C1 segment of cervical spinal cord (tissue), 14 donors: ENCODE measurements at regions not wholly inside any gene's neighbourhood (a gene's known extent, or its start where the extent isn't known, plus 50 kb on each side); places are given as distances from the start of the nearest gene placed in this dataset.

Experiments
- DNase-seq, 14 donors: peaks; one replicate each; lab custom pipeline; 2025; lab: John Stamatoyannopoulos, UW

DNA sequence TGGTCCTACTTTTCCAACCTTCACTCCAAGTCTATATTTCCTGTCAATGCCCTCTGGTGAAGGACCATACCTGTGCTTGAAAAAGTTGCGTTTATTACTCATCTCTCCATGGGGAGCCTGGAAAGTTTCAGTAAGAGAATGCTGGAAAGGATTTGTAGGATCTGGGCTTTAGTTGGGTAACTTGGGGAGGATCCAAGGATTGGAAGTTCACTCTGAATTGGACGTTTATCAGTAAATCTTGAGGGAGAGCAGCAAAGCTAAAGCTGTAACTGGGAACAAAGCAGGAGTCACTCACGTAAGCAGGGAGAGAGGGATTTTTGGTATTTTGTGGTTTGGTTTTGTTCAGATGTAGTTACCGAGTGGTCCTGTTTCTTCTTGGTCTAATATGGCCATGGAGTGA is 51.4 kb upstream of the NPVF start:
- no peak for DNase-seq

DNA sequence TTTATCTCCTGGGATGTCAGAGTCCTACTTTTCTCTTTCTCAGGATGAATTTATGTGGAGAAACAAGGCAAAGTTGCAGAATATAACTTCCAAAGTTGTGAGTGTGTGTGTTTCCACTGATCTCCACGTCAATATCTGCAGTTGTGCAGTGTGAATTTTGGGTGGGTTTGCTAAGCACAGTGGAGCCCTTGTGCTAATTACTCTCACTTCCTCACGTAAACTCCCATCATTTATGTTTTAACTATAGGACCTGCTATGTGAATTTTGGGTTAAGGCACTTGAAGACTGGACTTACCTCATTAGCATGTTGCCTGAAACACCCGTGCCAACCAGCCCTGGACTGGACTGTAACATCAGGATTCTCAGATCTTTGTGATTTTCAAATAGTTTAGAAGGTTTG is 51.9 kb upstream of the NPVF start:
- no peak for DNase-seq

DNA sequence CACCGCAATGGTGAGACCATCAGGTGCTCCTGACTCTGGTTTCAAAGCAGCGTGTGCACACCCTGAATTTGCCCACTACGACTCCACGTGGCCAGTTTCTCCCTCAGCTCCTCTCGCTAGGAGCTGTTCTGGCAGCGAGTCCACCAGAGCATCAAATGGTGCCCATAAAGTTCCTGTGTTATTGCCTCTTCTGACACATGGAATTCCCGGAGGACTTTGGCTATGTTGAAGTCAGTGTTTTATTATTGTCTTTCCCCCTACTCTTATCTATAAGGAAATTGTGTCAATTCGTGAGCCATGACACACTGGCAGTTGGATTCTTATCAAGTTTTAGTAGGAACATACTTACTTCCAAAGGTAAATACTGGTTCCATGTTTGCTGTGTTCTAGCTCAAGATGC is 53.9 kb upstream of the NPVF start:
- DNase-seq = no peak

DNA sequence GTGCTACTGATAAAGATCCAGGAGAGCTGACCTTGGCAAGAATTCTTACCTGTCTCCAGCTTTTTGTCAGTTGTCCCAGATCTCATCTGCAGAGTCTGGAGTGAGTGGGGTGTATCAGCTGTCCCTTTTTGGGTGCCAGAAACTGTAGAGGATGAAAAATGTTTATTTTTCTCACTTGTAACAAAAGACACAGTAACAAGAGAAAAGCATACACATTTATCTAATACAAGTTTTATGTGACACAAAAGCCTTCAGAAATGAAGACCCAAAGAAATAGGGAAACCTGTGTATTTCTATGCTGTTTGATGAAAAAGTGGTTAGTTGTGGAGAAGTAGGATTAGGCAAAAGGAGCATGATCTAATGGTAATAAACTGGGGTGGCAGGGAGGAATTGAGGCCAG is 58.5 kb upstream of the NPVF start:
- DNase-seq = peak in 1 of 14 donors; percentile 39

DNA sequence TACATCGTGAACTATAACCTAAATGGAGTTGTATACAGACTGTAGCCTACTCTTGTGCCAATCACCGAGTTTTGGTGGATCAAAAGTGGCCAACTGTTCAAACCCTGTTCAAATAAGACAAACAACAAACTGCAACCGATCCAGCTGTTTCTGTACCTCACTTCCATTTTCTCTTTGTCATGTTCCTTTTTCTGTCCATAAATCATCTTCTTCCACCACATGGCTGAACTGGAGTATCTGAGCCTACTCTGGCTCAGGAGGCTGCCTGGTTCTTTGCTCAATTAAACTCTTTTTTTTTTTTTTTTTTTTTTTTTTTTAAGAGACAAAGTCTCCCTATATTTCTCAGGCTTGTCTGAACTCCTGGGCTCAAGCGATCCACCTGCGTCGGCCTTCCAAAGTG is 59.0 kb upstream of the NPVF start:
- DNase-seq = no peak

DNA sequence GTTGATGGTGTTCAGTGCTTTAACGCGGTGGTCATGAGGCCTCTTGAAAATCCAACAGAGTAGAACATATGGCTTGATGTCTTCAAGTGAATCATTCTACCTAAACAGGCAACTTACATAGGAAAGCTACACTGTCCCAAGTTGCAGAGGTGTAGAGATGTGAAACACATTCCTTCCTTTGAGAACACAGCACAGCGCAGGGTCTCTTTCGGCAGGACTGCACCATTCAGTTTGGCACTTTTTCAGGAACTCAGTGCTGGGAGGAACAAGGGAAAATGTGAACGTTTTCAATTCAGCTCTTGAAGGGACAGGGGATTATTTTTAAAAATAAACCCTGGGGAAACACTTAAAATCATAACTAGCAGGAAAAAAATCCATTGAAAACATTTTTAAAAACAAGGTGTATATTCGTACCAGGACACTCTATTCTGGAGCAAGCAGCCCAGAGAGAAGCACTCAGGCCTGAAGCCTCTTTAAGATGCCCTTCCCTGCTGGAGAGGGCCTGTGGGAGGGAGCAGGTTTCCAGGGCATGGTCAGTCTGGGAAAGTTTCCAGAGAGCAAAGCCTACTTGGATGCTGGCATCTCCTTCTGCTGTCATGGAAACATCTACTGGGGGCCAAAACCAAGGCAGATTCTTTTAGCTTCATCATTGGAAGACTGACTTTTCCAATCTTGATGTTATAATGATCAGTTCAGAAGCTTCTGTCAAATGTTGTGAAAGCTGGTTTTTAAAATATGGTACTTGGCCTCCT is 60.4 kb upstream of the NPVF start:
- DNase-seq = peak in 10 of 14 donors; percentile 10 to 97 (median 50)

DNA sequence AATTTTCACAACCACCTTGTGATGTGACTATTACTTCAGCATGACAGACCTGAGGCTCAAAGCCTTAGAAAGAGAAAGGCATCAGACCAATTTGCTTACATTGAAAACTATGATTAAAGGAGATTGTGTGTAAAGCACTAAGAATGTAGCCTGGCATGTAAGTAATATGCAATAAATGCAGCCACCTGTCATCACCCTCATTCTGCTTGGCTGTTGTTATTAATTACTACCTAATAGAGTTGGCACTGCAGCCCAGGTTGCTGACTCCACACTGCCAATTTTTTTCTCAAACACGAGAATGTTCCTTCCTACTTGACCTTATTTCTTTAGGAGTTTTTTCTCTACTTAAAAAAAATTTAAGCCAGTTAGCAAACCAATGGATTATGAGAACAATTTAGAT is 61.2 kb upstream of the NPVF start:
- DNase-seq = peak in 1 of 14 donors; percentile 78

DNA sequence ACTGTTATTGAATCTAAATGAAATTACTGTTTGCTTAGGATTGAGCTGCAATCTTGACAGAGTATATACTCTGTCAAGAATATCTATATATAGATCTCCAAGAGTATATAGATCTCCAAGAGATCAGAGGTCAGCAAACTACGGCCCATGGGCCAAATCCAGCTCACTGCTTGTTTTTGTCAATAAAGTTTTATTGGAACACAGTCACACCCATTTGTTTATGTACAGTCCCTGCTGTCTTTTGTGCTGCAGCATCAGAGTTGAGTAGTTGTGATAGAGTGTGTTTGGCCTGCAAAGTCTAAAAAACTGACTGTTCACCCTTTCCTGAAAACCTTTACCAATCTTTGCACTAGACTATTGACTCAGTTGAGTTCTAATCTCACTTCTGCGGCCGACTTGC is 66.3 kb upstream of the NPVF start:
- DNase-seq = no peak

DNA sequence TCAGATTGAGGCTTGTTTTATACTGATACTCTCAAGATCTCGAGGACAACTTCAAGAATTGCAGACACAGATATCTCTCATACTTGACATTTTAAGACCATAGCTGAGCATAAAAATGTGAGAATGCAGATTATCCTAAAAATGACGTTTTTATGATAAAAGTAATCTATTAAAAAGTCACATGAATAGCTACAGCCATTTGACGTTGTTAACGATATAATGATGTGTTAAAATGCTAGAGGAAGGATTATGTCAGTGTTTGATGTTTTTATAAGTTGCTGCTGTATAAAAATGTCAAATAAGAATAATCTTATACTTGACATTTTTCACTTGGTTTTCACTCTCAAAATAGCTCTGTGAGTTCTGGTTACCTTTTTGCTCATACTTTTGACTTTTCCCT is 67.1 kb upstream of the NPVF start:
- no peak for DNase-seq

DNA sequence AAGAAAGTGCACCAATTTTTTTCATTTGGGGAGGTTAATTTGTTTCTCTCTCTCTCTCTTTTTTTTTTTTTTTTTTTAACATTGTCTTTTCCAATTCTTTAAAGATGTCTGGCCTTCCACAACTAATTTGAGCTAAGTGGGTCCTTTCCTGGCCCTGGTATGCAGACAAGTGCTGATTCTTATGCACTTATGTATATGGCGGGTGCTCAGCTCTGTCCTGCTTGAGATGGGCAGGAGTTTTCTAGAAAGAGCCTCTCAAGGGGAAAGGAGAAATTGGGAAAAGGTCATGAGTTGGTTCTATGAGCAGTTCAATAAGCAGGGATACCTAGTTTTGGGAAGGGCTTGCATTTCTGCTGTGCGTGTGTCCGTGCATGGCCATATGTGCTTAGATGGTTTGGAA is 67.8 kb upstream of the NPVF start:
- DNase-seq = no peak

DNA sequence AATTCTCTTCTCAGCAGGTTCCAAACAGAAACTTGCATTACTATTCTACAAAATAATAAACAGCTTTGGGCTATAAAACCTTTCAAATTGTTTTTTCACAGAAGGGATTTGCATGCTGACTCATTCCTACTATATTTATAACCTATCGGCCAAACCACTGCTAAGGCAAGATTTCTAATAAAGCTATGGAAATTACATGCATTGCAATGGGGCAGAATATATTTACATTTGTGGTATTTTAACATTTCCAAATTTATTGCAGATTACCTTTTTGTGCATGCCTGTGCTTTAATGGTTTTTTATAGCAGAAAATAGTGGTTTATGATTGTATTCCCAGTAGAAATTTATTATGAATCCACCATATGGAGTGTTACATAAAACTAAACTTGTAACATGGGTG is 69.0 kb upstream of the NPVF start:
- no peak for DNase-seq

DNA sequence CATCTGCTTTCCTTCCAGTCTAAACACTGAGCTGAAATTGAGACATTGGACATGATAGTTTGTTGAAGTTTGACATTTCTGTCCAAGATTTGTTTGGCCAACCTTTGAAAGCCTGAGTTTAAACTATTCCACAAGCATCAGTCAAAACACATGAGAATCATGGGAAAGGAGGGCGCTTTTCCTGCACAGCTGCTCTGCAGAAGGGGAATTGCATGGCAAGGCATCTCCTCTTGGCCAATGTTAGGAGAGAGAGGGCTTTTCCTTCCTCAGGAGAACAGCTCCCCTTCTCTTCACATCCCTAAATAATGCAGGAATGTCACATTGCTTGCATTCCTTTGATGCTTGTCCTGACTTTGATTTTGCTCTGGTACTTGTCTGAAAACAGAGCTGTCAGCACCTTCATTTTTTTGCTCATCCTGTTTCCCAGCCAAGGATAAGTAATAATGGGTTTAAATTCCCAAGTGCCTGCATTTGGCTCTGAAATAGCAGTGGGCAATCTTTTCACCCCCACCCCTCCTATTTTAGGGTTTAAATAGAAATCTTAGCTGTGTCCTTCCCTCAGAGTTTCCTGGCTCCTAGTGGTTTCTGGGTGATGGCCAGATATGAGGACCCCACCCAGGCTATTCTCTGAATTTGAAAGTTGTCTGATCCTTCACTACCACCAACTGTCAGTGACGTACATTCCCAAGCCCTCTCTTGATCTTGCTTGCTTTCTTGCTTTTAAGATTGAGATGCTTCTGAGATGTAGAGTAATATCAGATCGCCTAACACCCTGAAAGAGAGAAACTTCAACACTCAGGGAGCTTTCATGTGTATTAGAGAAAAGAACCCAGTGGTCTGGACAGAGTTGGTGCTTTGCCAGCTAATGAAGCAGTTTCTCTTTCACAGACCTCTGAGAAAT is 75.2 kb upstream of the NPVF start:
- no peak for DNase-seq

DNA sequence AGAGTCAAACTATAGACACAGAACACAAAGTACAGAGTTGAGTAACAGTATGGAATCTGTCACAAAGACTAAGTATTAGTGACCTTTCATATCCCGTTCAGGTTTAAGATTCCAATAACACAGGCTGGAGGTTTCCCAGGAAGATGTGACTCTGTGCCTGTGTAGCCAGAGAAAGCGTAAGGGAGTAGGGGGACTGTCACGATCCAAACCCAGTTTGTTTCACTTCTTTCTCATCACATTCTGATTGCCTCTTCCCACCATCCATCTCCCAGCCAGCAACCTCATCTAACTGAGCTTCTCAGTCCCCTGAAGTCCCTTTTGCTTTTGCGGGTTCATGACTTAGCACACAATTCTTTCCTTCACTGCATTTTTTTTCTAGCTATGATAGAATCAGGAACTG is 76.4 kb upstream of the NPVF start:
- DNase-seq = no peak

DNA sequence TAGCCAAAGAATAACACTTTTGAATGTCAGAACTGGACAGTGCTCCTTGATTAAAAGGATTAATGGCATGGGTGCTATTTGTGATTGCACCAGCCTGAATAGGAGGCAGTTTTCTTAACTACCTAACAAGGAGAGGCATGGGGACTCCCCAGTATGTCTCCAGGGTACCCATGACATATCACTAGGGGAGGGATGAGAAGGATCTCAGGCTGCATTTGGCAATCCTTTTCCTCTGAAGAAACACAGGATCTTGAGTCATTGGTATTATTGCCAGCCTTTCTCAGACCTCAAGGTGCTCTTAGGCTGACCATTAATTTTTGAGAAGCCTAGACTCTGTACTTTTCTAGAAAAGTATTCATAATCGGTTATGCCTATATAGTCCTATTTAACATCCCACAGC is 77.5 kb upstream of the NPVF start:
- no peak for DNase-seq

DNA sequence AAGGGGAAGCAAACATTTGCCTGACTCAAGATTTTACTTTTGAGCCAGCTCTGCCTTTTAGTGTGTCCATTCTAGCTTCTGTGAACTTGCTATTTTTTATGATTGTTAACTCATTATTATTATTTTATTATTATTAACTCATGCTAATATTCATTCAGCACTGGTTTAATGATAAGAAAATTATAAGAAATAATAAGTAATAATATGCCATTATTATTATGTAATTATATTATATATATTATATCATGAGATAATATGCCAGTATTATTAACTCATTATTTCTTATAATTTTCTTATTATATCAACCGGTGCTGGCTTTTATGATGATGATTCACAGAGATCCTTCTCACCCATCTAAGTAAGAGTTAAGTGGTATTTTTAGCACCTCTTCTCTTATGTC is 79.3 kb upstream of the NPVF start:
- no peak for DNase-seq

DNA sequence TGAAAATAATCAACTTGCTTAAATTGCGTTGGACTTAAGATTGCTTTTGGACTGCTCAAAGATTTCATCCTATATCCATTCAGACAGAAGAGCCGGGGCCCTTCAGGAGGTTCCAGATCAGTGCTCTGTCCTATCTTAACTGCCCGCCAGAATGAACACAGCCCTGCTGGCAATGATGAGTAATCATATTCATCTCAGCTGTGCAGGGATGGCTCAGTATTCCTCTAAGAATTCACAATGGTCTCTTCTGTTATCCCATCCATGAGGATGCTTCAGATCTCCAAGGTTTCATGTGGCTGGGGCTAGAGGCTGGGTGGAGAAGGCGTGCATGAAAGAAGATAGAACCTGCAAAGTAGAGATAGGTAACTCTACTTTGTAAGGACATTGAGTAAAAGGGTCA is 80.0 kb upstream of the NPVF start:
- DNase-seq = peak in 2 of 14 donors; percentile 3 to 20

DNA sequence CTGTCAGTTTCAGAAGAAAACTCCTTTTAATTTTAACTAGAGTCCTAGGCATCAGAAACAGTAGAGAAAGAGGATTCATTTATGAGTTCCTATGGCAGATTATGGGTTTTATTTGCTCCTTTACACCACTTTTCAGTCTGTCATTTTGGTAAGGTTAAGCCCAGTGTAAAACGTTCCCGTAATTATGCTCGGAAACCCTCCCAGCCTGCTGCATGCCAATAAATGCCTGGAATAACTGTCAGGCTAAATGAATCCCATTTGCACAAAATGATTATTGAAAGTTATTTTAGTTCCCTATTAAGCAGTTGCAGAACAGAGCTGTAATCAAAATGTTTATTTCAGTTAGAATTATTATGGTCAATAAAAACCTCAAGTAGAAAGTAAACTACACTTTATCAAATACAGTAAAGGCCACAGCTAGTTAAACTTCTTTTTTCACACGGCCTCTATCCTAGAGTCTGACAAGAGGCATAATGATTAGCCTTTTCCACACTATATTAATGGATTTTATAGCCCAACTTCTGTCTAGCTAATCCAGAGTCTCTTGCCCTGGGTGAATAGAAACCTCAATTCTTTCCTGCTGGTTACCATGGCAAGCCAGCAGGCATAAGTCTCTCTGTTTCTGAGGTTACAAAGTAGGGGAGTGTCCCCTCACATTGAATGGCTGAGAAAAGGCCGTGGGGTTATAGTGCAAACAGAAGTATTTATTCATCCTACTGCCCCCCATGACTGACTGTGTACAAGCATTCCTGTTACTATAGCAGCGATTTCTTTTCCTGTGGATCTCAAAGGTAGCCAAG is 80.8 kb upstream of the NPVF start:
- DNase-seq = no peak

DNA sequence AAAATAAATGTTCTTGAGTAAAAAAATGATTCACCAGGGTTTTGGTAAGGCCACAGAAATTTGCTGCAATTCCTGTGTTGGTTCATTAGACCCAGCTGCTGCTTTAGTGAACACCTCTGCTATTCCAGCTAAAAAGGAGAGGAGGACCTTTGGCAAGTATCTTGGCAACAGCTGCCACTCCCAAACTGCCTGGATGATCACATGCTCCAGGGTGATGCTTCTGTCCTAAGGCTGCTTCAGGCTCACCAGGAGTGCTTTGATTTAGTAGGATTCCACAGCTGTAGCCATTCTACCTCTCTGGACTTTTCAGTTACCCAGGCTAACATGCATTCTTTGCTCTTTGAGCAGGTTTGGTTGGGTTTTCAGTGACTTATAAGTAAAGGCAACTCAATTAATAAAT is 82.6 kb upstream of the NPVF start:
- DNase-seq = no peak

DNA sequence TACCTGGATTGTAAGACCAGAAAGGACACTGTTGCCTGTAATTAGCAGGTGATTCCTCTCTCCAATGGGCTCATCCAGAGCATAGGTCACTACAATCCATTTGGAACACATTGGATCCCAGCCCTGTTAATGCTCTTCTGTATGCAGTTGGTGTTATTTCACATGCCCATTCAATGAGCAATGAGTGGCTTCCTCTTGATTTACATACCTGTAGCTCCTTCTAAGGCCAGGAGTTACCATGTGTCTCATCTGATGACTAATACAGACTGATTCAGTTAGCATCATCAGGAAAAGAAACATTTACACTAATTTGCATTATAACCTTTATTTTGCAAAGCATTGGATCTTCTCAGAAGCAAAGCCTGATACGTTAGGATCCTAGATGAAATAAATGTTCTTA is 83.1 kb upstream of the NPVF start:
- no peak for DNase-seq

DNA sequence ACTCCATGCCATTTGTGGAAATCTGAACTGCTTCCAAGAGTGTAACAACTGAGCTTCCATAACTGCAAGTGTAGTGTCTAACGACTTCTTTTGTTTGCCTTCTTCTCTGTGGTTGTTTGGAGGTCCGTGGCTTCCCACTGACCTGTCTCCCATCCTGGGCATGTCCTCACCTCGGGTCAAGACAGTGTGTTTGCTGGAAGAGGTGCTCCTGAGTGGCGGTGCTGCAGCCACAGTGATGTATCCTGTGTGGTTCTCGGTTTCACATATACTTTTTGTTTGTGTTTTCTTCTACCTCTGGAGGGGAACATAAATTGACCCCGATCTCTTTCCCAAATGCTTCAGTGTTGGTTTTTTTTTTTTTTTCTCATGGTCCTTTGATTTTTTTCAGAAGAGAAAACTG is 84.7 kb upstream of the NPVF start:
- no peak for DNase-seq

DNA sequence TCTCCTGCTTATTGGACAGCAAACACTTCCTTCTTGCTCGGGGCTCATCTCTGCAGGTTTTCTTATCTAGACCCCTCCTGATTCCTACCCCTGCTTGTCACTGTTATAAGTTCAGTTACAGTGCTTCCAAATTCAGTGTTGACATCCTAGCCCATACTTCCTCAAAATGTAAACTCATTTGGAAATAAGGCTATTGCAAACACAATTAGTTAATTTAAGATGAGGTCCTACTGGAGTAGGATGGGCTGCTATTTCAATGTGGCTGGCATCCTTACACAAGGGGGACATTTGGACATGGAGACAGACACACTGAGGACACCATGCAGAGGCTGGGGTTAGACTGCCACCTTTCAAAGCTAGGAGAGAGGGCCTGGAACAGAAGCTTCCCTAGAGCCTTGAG is 85.2 kb upstream of the NPVF start:
- no peak for DNase-seq

DNA sequence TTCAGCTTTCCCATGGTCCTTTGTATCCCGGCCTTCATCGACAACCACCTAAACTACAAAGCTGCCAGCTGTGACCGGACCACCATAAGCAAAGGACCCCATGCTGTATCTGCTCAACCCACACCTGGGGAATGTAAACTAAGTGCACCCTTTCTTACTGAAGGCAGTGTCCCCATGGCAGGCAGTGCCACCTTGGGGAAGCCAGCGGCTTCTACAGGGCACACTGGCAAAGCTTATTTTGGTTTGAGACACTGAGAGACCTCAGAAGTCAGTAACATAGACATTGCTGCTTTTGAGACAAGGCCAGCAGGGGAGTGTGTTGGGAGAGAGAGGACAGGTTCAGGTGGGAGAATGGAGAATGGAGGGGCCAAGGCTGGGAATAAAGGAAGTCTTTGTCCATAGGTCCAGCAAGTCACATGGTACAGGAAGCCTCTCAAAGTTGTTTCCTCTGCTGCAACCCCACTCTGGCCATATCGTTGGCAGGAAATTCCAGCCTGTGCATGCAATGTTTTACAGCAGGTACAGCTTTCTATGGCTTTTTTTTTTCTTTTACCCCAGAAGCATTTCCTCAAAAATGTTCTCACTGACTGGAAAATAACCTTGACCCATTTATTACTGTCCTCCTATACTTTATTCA is 85.9 kb upstream of the NPVF start:
- DNase-seq = no peak
